ENCODE measurements at regions not wholly inside any gene's neighbourhood (a gene's known extent, or its start where the extent isn't known, plus 50 kb on each side); places are given as distances from the start of the nearest gene placed in this dataset.

DNA sequence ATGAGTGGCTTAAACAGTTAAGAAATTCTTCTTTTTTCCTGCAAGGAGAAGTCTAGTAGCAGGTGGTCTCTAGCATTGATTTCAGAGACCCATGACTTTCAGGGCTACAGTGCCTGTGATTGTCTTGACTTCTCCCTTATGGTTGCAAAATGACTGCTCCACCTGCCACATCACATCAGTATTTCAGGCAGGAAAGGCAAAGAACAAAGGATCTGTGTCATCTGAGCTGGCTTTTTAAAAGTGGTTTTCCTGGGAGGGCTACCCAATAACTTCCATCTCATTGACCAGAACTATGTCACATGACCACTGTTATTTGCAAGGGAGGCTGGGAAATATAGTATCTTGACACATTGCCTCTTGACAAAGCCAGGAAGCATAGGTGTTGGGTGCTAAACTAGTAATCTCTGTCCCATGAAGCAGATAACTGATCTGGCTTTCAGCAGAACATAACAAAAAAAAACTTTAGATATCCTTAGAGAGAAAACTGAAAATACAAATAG, 226.2 kb downstream of the DHX35 start:
- H2BK120ac ChIP-seq (replicated peaks; ENCODE audit: low read depth, low read length) = no peak overlapping the region
- H3K23me2 ChIP-seq (ENCODE audit: low read depth, low read length) = no peaks in the 10 kb centered on the region
- TF ChIP-seq, protein P1, sequence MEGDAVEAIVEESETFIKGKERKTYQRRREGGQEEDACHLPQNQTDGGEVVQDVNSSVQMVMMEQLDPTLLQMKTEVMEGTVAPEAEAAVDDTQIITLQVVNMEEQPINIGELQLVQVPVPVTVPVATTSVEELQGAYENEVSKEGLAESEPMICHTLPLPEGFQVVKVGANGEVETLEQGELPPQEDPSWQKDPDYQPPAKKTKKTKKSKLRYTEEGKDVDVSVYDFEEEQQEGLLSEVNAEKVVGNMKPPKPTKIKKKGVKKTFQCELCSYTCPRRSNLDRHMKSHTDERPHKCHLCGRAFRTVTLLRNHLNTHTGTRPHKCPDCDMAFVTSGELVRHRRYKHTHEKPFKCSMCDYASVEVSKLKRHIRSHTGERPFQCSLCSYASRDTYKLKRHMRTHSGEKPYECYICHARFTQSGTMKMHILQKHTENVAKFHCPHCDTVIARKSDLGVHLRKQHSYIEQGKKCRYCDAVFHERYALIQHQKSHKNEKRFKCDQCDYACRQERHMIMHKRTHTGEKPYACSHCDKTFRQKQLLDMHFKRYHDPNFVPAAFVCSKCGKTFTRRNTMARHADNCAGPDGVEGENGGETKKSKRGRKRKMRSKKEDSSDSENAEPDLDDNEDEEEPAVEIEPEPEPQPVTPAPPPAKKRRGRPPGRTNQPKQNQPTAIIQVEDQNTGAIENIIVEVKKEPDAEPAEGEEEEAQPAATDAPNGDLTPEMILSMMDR (IDR thresholded peaks at IDR 0.05; ENCODE audit: control extremely low read depth in 1 of 3, insufficient read depth in 1 of 3, low read depth in 1 of 3, low read length in 3 of 3) = no peak
- TF ChIP-seq JUND (IDR thresholded peaks at IDR 0.05; ENCODE audit: low read length) (no peak), EZH2 (IDR thresholded peaks at IDR 0.05; ENCODE audit: low read depth, low read length, severe bottlenecking) (no peak)

More for the DNA sequence above, 226.2 kb downstream of the DHX35 start:
- H3K79me1 ChIP-seq (ENCODE audit: low read depth, low read length) = no peaks in the 10 kb centered on the region
- no peak overlapping the region for H2BK12ac ChIP-seq (ENCODE audit: low read depth, low read length)
- no peak overlapping the region for H2BK20ac ChIP-seq (ENCODE audit: low read length)
- no peak overlapping the region for H2AFZ ChIP-seq (ENCODE audit: low read length)
- no peak overlapping the region for H3K4me2 ChIP-seq (ENCODE audit: insufficient read depth in 1 of 2, low read depth in 2 of 2, low read length in 2 of 2)
- no peak overlapping the region for H3K9ac ChIP-seq (replicated peaks in 1 of 4; ENCODE audit: extremely low read depth in 1 of 4, low read depth in 3 of 4, low read length in 3 of 4)
- FAIRE-seq (no peak), DNase-seq (ENCODE audit: low read depth in 1 of 2, low spot score in 2 of 2) (no peak)
- no peak overlapping the region for H2AK5ac ChIP-seq (ENCODE audit: low read depth, low read length)
- H2BK15ac ChIP-seq (ENCODE audit: low read length) = no peak overlapping the region
- no peaks in the 10 kb centered on the region for H3K36me3 ChIP-seq (ENCODE audit: control insufficient read depth in 2 of 4, insufficient read depth in 4 of 4, low read length in 3 of 4)
- no peak overlapping the region for H3K56ac ChIP-seq (replicated peaks; ENCODE audit: insufficient read length, low read depth, low read length)
- no peak overlapping the region for H3K4ac ChIP-seq (replicated peaks; ENCODE audit: insufficient read length, low read depth, low read length)
- ChIA-PET POLR2A (ENCODE audit: partially characterized antibody) (no interaction called here), CTCF (ENCODE audit: partially characterized antibody) (interaction anchor here (1.0 kb wide), 1 partner anchor 48 kb away, joined by 4 read pairs; no protein-coding TSS in a partner anchor)
- H3K23ac ChIP-seq (ENCODE audit: insufficient read length) = no peak overlapping the region
- no peak overlapping the region for H2BK5ac ChIP-seq (ENCODE audit: low read depth, low read length)
- H3K4me3 ChIP-seq (ENCODE audit: extremely low read depth in 1 of 4, insufficient read depth in 2 of 4, low read depth in 3 of 4, low read length in 4 of 4) = no peak overlapping the region
- H3K18ac ChIP-seq (ENCODE audit: extremely low read depth, low read length) = no peak overlapping the region
- H3K79me2 ChIP-seq (ENCODE audit: control insufficient read depth in 1 of 2, insufficient read depth in 2 of 2, low read length in 2 of 2) = no peaks in the 10 kb centered on the region
- no peak overlapping the region for H3K27ac ChIP-seq (ENCODE audit: low read depth, low read length)
- no peak overlapping the region for H4K8ac ChIP-seq (ENCODE audit: extremely low read depth, insufficient read depth, low read length)
- no peak overlapping the region for H4K91ac ChIP-seq (replicated peaks; ENCODE audit: insufficient read length, low read length)
- no peaks in the 10 kb centered on the region for H4K20me1 ChIP-seq (replicated peaks in 1 of 2; ENCODE audit: control insufficient read depth in 1 of 2, insufficient read depth in 2 of 2, low read length in 2 of 2)
- peaks cover 10 to 12% of the 10 kb centered on the region in 2 experiments; a peak in 2 of 4 replicates for H3K9me3 ChIP-seq (ENCODE audit: insufficient read depth in 2 of 2, low read depth in 1 of 2, low read length in 1 of 2)
- no peak overlapping the region for H4K5ac ChIP-seq (ENCODE audit: insufficient read length, low read depth, low read length)
- peaks cover 0 to 2% (median 0%) of the 10 kb centered on the region in 4 experiments; a peak in 1 of 7 replicates for H3K4me1 ChIP-seq (replicated peaks in 1 of 4; ENCODE audit: control insufficient read depth in 3 of 4, insufficient read depth in 4 of 4, low read length in 3 of 4)
- H3K27me3 ChIP-seq (replicated peaks in 1 of 4; ENCODE audit: control insufficient read depth in 3 of 4, extremely low read depth in 1 of 4, insufficient read depth in 3 of 4, low read length in 3 of 4) = no peaks in the 10 kb centered on the region
- H3K14ac ChIP-seq (ENCODE audit: insufficient read length) = no peak overlapping the region
